Spleen (tissue), 7 donors: ENCODE measurements at regions not wholly inside any gene's neighbourhood (a gene's known extent, or its start where the extent isn't known, plus 50 kb on each side); places are given as distances from the start of the nearest gene placed in this dataset.

Experiments
- CTCF ChIP-seq, 11 experiments: fragments of 200-600 bp in 7 of 11; fragments of 450-650 bp in 4 of 11; sonication (generic) in 4 of 11; IDR thresholded peaks in 8 of 11; conservative IDR thresholded peaks in 3 of 11; 1 replicate in 7 of 11; 2 replicates in 4 of 11; pipeline versions ENCODE4 v1.4.0 to v1.8.0; 2016 to 2021; ENCODE audit warnings: antibody characterized with exemption in 11 of 11, inconsistent platforms in 4 of 11, mild to moderate bottlenecking in 1 of 11
- POLR2A ChIP-seq, 3 donors: fragments of 450-650 bp; IDR thresholded peaks; one replicate each; pipeline ENCODE4 v1.5.1; 2017; ENCODE audit warnings: antibody characterized with exemption in 3 of 3, mild to moderate bottlenecking in 1 of 3
- donor health status: DM: no; HTN: no; CAD: no; lungs with moderate emphysema.
- donor health status: DM: no; HTN: no; CAD: no.
- donor health status: DM: no; HTN: no; CAD: no.

GRCh38 chr5:135154197-135154596, 120.2 kb upstream of the PITX1 start:
- TF ChIP-seq CTCF (IDR thresholded peaks at IDR 0.05 in 8 of 11, conservative IDR thresholded peaks at IDR 0.05 in 3 of 11) = no peak
- TF ChIP-seq POLR2A (IDR thresholded peaks at IDR 0.05) = no peak
